SU-DHL-6 (cell line): ENCODE measurements at regions not wholly inside any gene's neighbourhood (a gene's known extent, or its start where the extent isn't known, plus 50 kb on each side); places are given as distances from the start of the nearest gene placed in this dataset.

Experiments
- EZH2phosphoT487 ChIP-seq: fragments of 200-600 bp; sonication (generic), shearing (Covaris generic); conservative IDR thresholded peaks from 2 replicates; pipeline ENCODE4 v1.6.1; 2018; ENCODE audit warnings: mild to moderate bottlenecking, antibody characterized with exemption, low read length, moderate library complexity, mixed read lengths
- TF ChIP-seq, protein P1 (sequence below): fragments of 200-600 bp; sonication (generic); IDR thresholded peaks from one replicate; pipeline ENCODE4 v1.5.1; 2017; ENCODE audit warnings: antibody characterized with exemption, mild to moderate bottlenecking, low read length, moderate library complexity; ENCODE audit not compliant: insufficient read depth, poor library complexity, severe bottlenecking

DNA sequence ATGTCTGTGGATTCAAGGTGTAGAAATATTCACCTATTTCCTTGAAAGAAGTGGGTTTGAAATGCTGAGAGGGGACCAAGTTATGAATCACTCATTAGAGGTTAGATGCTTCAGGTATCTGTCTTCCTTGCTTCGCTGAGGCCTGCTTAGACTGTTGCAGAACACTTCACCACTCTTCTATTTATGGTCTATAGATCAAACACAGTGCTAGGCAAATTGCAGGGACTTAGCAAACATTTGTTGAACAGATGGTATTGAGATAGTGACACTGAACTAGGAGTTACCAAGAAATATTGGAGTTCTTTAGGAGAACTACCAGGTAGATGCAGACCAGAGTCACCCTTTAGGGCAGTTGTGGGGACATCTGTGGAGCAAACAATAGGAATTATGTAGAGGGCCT is 123.8 kb downstream of the RFPL4B start:
- TF ChIP-seq, protein P1, sequence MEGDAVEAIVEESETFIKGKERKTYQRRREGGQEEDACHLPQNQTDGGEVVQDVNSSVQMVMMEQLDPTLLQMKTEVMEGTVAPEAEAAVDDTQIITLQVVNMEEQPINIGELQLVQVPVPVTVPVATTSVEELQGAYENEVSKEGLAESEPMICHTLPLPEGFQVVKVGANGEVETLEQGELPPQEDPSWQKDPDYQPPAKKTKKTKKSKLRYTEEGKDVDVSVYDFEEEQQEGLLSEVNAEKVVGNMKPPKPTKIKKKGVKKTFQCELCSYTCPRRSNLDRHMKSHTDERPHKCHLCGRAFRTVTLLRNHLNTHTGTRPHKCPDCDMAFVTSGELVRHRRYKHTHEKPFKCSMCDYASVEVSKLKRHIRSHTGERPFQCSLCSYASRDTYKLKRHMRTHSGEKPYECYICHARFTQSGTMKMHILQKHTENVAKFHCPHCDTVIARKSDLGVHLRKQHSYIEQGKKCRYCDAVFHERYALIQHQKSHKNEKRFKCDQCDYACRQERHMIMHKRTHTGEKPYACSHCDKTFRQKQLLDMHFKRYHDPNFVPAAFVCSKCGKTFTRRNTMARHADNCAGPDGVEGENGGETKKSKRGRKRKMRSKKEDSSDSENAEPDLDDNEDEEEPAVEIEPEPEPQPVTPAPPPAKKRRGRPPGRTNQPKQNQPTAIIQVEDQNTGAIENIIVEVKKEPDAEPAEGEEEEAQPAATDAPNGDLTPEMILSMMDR: no peak
- no peak for TF ChIP-seq EZH2phosphoT487
